Fibroblast of peridontal ligament (primary cell): ENCODE measurements at regions not wholly inside any gene's neighbourhood (a gene's known extent, or its start where the extent isn't known, plus 50 kb on each side); places are given as distances from the start of the nearest gene placed in this dataset.

ENCODE experiments used
- DNase-seq: peaks from one replicate; pipeline ENCODE4 v3.0.0-alpha.2; 2010; ENCODE audit errors: extremely low read depth

GRCh38 chr15:47203993-47204392 is 513.3 kb upstream of the SEMA6D start:
- DNase-seq = no peak

- no peak for DNase-seq
Observed at GRCh38 chr15:47206358-47206978, 510.8 kb upstream of the SEMA6D start.

GRCh38 chr15:47209591-47209990 is 507.7 kb upstream of the SEMA6D start:
- no peak for DNase-seq

GRCh38 chr15:47212222-47213010 is 504.9 kb upstream of the SEMA6D start:
- no peak for DNase-seq

GRCh38 chr15:47213883-47214282 is 503.4 kb upstream of the SEMA6D start:
- DNase-seq = no peak

GRCh38 chr15:47218295-47218694 is 499.0 kb upstream of the SEMA6D start:
- no peak for DNase-seq

- no peak for DNase-seq
Observed at GRCh38 chr15:47244361-47244760, 472.9 kb upstream of the SEMA6D start.

- DNase-seq = no peak
Observed at GRCh38 chr15:47246317-47246716, 471.0 kb upstream of the SEMA6D start.

- DNase-seq = no peak
Observed at GRCh38 chr15:47258521-47258920, 458.8 kb upstream of the SEMA6D start.

GRCh38 chr15:47265686-47266085 is 451.6 kb upstream of the SEMA6D start:
- no peak for DNase-seq

GRCh38 chr15:47266566-47266965 is 450.7 kb upstream of the SEMA6D start:
- no peak for DNase-seq

GRCh38 chr15:47273864-47274263 is 443.4 kb upstream of the SEMA6D start:
- no peak for DNase-seq

- DNase-seq = no peak
Observed at GRCh38 chr15:47283246-47283645, 434.1 kb upstream of the SEMA6D start.

- no peak for DNase-seq
Observed at GRCh38 chr15:47288794-47289193, 428.5 kb upstream of the SEMA6D start.

GRCh38 chr15:47289656-47290055 is 427.6 kb upstream of the SEMA6D start:
- no peak for DNase-seq

GRCh38 chr15:47291767-47292166 is 425.5 kb upstream of the SEMA6D start:
- no peak for DNase-seq

- peak; percentile 31 for DNase-seq
Observed at GRCh38 chr15:47292638-47293190, 424.6 kb upstream of the SEMA6D start.

- peak; percentile 99 for DNase-seq
Observed at GRCh38 chr15:47293466-47294162, 423.7 kb upstream of the SEMA6D start.

GRCh38 chr15:47294765-47295259 is 422.5 kb upstream of the SEMA6D start:
- peak; percentile 11 for DNase-seq

- peak; percentile 38 for DNase-seq
Observed at GRCh38 chr15:47296881-47297280, 420.4 kb upstream of the SEMA6D start.

GRCh38 chr15:47299846-47300434 is 417.4 kb upstream of the SEMA6D start:
- no peak for DNase-seq

GRCh38 chr15:47300596-47300995 is 416.7 kb upstream of the SEMA6D start:
- no peak for DNase-seq
